Smooth muscle cell (in vitro differentiated cells): ENCODE measurements at regions not wholly inside any gene's neighbourhood (a gene's known extent, or its start where the extent isn't known, plus 50 kb on each side); places are given as distances from the start of the nearest gene placed in this dataset.

Experiments
- DNase-seq: peaks from one replicate; lab custom pipeline; 2025; ENCODE audit not compliant: unreplicated experiment; lab: John Stamatoyannopoulos, UW
- H2AFZ ChIP-seq: fragments of 200-600 bp; sonication (generic); 2 replicates; pipeline ENCODE4 v1.6.0; 2016; ENCODE audit warnings: antibody characterized with exemption, low read depth, mild to moderate bottlenecking
- H3F3A ChIP-seq: fragments of 200-600 bp; sonication (generic); 2 replicates; pipeline ENCODE4 v1.6.0; 2017; ENCODE audit warnings: antibody characterized with exemption, low read depth
- H3K27ac ChIP-seq: fragments of 200-600 bp; sonication (generic); 2 replicates; pipeline ENCODE4 v1.5.1; 2016; ENCODE audit warnings: low read depth, mild to moderate bottlenecking
- H3K27me3 ChIP-seq: fragments of 200-600 bp; sonication (generic); 2 replicates; pipeline ENCODE4 v1.6.1; 2016; ENCODE audit warnings: low read depth, mild to moderate bottlenecking
- H3K36me3 ChIP-seq: fragments of 200-600 bp; sonication (generic); 2 replicates; pipeline ENCODE4 v1.5.1; 2016; ENCODE audit warnings: low read depth
- H3K4me1 ChIP-seq: fragments of 200-600 bp; sonication (generic); 2 replicates; pipeline ENCODE4 v1.5.1; 2016; ENCODE audit warnings: low read depth
- H3K4me2 ChIP-seq: fragments of 200-600 bp; sonication (generic); 2 replicates; pipeline ENCODE4 v1.6.0; 2016; ENCODE audit warnings: mild to moderate bottlenecking
- H3K4me3 ChIP-seq: fragments of 200-600 bp; sonication (generic); 2 replicates; pipeline ENCODE4 v1.5.1; 2016; ENCODE audit warnings: mild to moderate bottlenecking
- H3K79me2 ChIP-seq: fragments of 200-600 bp; sonication (generic); 2 replicates; pipeline ENCODE4 v1.6.0; 2016; ENCODE audit warnings: low read depth, mild to moderate bottlenecking
- H3K9ac ChIP-seq: fragments of 200-600 bp; sonication (generic); 2 replicates; pipeline ENCODE4 v1.6.0; 2016; ENCODE audit warnings: low read depth
- H3K9me3 ChIP-seq: fragments of 200-600 bp; sonication (generic); replicated peaks from 2 replicates; pipeline ENCODE4 v1.5.1; 2016; ENCODE audit warnings: low read depth
- H4K20me1 ChIP-seq: fragments of 200-600 bp; sonication (generic); 2 replicates; pipeline ENCODE4 v1.6.0; 2016; ENCODE audit warnings: low read depth
- WGBS: methylation state at CpG from one replicate; pipeline ENCODE4 v1.1.7; 2016; ENCODE audit warnings: low lambda C conversion rate; 5-methylcytosine and 5-hydroxymethylcytosine counted together
- TF ChIP-seq, protein P1 (sequence below): fragments of 200-600 bp; sonication (generic); IDR thresholded peaks from 2 replicates; pipeline ENCODE4 v1.5.1; 2017; ENCODE audit warnings: borderline replicate concordance, mild to moderate bottlenecking, antibody characterized with exemption; ENCODE audit not compliant: insufficient read depth, poor library complexity, severe bottlenecking

DNA sequence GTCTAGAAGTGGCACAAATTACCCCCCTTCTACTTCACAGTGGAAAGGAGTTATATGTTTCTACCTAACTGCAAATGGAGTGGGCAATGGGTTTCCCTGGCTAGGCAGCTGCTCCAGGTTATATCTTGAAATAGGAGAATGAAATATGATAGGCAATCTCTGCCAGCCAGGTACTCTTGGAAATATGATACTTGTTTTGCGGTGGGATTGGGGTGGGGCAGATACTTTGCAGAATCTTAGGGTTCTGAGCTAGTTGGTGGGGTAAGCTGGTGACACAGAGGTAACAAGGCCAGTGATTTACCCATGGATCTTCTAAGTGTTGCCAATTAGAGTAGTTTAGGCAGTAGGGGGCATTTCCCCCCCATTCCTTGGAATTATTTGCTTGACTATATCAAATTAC is 140.1 kb downstream of the ATP23 start:
- no peak for DNase-seq
- Histone ChIP-seq H3K4me1 (no peaks in the 10 kb centered on the region), H3K79me2 (no peaks in the 10 kb centered on the region), H3K27me3 (no peaks in the 10 kb centered on the region), H2AFZ (no peak overlapping the region), H3K4me2 (no peak overlapping the region), H3K4me3 (no peak overlapping the region), H3F3A (no peaks in the 10 kb centered on the region), H3K9me3 (no peaks in the 10 kb centered on the region), H4K20me1 (no peaks in the 10 kb centered on the region), H3K27ac (no peak overlapping the region), H3K36me3 (no peaks in the 10 kb centered on the region), H3K9ac (no peak overlapping the region)
- WGBS = 0% methylated on average over 1 of the region's 1 CpG
- TF ChIP-seq, protein P1, sequence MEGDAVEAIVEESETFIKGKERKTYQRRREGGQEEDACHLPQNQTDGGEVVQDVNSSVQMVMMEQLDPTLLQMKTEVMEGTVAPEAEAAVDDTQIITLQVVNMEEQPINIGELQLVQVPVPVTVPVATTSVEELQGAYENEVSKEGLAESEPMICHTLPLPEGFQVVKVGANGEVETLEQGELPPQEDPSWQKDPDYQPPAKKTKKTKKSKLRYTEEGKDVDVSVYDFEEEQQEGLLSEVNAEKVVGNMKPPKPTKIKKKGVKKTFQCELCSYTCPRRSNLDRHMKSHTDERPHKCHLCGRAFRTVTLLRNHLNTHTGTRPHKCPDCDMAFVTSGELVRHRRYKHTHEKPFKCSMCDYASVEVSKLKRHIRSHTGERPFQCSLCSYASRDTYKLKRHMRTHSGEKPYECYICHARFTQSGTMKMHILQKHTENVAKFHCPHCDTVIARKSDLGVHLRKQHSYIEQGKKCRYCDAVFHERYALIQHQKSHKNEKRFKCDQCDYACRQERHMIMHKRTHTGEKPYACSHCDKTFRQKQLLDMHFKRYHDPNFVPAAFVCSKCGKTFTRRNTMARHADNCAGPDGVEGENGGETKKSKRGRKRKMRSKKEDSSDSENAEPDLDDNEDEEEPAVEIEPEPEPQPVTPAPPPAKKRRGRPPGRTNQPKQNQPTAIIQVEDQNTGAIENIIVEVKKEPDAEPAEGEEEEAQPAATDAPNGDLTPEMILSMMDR = no peak

DNA sequence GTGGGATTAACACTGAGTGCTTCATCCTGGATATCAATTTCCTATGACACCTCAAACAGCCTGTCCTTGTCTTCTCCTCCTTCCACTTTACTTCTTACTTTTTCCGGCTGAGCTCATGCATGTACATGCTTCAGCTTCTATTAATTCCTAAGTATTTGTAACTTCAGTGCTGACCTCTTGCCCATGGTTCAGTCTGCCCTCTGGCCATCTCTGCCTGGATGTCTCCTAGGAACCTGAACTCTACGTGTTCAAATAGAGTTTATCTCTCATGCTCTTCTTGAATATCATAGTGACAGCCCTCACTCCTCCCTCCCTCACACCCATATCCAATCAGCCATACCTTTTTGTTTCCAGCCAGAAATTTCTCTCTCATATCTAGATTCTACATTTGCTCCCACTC is 141.6 kb downstream of the ATP23 start:
- no peak overlapping the region for H3K4me2 ChIP-seq
- no peaks in the 10 kb centered on the region for H3K4me1 ChIP-seq
- H2AFZ ChIP-seq = no peak overlapping the region
- no peak for DNase-seq
- no peaks in the 10 kb centered on the region for H3K79me2 ChIP-seq
- no peaks in the 10 kb centered on the region for H3F3A ChIP-seq
- H3K9ac ChIP-seq = no peak overlapping the region
- 95% methylated on average over 2 of the region's 2 CpGs for WGBS
- no peak overlapping the region for H3K4me3 ChIP-seq
- H3K9me3 ChIP-seq = no peaks in the 10 kb centered on the region
- no peak overlapping the region for H3K27ac ChIP-seq
- no peaks in the 10 kb centered on the region for H3K27me3 ChIP-seq
- H4K20me1 ChIP-seq = no peaks in the 10 kb centered on the region
- TF ChIP-seq, protein P1 = no peak
- no peaks in the 10 kb centered on the region for H3K36me3 ChIP-seq

DNA sequence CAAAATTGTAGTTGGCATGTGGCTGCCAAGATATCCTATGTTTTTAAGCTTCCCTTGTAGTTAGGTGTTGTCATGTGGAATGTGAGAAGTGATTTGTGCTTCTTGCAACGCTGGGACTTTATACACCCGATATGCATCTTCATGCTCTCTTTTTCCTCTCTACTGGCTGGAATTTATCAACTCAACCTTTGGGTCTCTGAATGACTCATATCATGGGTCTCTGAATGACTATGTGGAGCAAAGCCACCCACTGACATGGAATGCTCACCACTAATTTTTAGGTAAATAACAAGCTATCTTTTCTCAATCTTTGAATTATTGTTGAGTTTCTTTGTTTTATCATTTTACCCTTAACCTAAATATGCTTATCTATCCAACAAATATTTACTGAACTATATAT is 144.6 kb downstream of the ATP23 start:
- no peak for DNase-seq
- H3K27ac ChIP-seq = no peak overlapping the region
- TF ChIP-seq, protein P1 = no peak
- no peak overlapping the region for H3K9ac ChIP-seq
- no peaks in the 10 kb centered on the region for H3K79me2 ChIP-seq
- H3K27me3 ChIP-seq = no peaks in the 10 kb centered on the region
- H3K9me3 ChIP-seq = no peaks in the 10 kb centered on the region
- H3F3A ChIP-seq = no peaks in the 10 kb centered on the region
- no peak overlapping the region for H3K4me2 ChIP-seq
- no peaks in the 10 kb centered on the region for H4K20me1 ChIP-seq
- no peaks in the 10 kb centered on the region for H3K36me3 ChIP-seq
- no peaks in the 10 kb centered on the region for H3K4me1 ChIP-seq
- 79% methylated on average over 2 of the region's 2 CpGs for WGBS
- no peak overlapping the region for H3K4me3 ChIP-seq
- H2AFZ ChIP-seq = no peak overlapping the region

DNA sequence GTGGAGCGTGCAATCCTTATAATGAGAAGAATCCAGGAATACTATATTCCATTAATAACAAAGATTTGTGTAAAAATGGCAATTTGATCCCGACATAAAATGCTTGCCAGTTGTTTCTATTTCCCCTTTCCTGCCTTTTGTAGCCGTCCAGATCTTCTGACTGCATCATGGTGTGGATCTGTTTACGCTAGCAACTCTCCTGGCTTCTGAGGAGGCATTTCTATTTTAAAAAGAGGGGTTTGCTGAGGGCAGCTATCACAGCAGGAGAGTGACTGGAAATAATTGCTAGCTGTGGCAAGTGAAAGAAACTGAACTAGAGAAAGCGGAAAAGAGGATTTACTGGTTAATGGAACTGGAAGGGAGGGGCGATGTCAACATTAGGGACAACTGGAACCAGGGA is 145.6 kb downstream of the ATP23 start:
- no peaks in the 10 kb centered on the region for H3K9me3 ChIP-seq
- H3K27ac ChIP-seq = no peak overlapping the region
- H4K20me1 ChIP-seq = no peaks in the 10 kb centered on the region
- no peaks in the 10 kb centered on the region for H3K27me3 ChIP-seq
- H3K79me2 ChIP-seq = no peaks in the 10 kb centered on the region
- WGBS = 94% methylated on average over 6 of the region's 6 CpGs
- DNase-seq = no peak
- no peaks in the 10 kb centered on the region for H3K36me3 ChIP-seq
- H3F3A ChIP-seq = no peaks in the 10 kb centered on the region
- H2AFZ ChIP-seq = no peak overlapping the region
- H3K4me3 ChIP-seq = no peak overlapping the region
- H3K4me1 ChIP-seq = no peaks in the 10 kb centered on the region
- no peak overlapping the region for H3K9ac ChIP-seq
- TF ChIP-seq, protein P1 = no peak
- no peak overlapping the region for H3K4me2 ChIP-seq
